NK-92 treated with Interleukin-12 subunit alpha and Interleukin-12 subunit beta, amount 100 ng/mL, for 24 hours (cell line): ENCODE measurements at regions not wholly inside any gene's neighbourhood (a gene's known extent, or its start where the extent isn't known, plus 50 kb on each side); places are given as distances from the start of the nearest gene placed in this dataset.

Experiments used
- DNase-seq: peaks from one replicate; lab custom pipeline; 2025; lab: John Stamatoyannopoulos, UW

GRCh38 chr18:57991552-57991951 lies 52.5 kb upstream of the NEDD4L start:
- DNase-seq = no peak

- no peak for DNase-seq
Observed at GRCh38 chr18:57989536-57989935, 54.5 kb upstream of the NEDD4L start.

- no peak for DNase-seq
Observed at GRCh38 chr18:57984490-57985115, 59.4 kb upstream of the NEDD4L start.

GRCh38 chr18:57983965-57984364 lies 60.1 kb upstream of the NEDD4L start:
- DNase-seq = no peak

GRCh38 chr18:57983472-57983871 lies 60.6 kb upstream of the NEDD4L start:
- no peak for DNase-seq

GRCh38 chr18:57982372-57983021 lies 61.5 kb upstream of the NEDD4L start:
- no peak for DNase-seq

- DNase-seq = no peak
Observed at GRCh38 chr18:57981308-57982028, 62.6 kb upstream of the NEDD4L start.

GRCh38 chr18:57980573-57981307 lies 63.3 kb upstream of the NEDD4L start:
- no peak for DNase-seq

GRCh38 chr18:57976230-57976773 lies 67.7 kb upstream of the NEDD4L start:
- DNase-seq = no peak

- no peak for DNase-seq
Observed at GRCh38 chr18:57975805-57976204, 68.2 kb upstream of the NEDD4L start.

GRCh38 chr18:57974585-57975265 lies 69.3 kb upstream of the NEDD4L start:
- no peak for DNase-seq

GRCh38 chr18:57973889-57974288 lies 70.1 kb upstream of the NEDD4L start:
- no peak for DNase-seq

GRCh38 chr18:57970356-57971095 lies 73.5 kb upstream of the NEDD4L start:
- DNase-seq = no peak

GRCh38 chr18:57969824-57970223 lies 74.2 kb upstream of the NEDD4L start:
- no peak for DNase-seq

GRCh38 chr18:57965246-57965645 lies 78.8 kb upstream of the NEDD4L start:
- no peak for DNase-seq

- DNase-seq = no peak
Observed at GRCh38 chr18:57961876-57962505, 82.0 kb upstream of the NEDD4L start.

GRCh38 chr18:57961411-57961810 lies 82.6 kb upstream of the NEDD4L start:
- DNase-seq = no peak

- DNase-seq = no peak
Observed at GRCh38 chr18:57959278-57959677, 84.7 kb upstream of the NEDD4L start.

- no peak for DNase-seq
Observed at GRCh38 chr18:57957210-57957609, 86.8 kb upstream of the NEDD4L start.

GRCh38 chr18:57956491-57956890 lies 87.5 kb upstream of the NEDD4L start:
- DNase-seq = no peak

GRCh38 chr18:57954935-57955334 lies 89.1 kb upstream of the NEDD4L start:
- DNase-seq = no peak
